GM12873 (cell line): ENCODE measurements at regions not wholly inside any gene's neighbourhood (a gene's known extent, or its start where the extent isn't known, plus 50 kb on each side); places are given as distances from the start of the nearest gene placed in this dataset.

ENCODE experiments used
- CTCF ChIP-seq: IDR thresholded peaks from 2 replicates; pipeline ENCODE4 v1.5.1; 2012; ENCODE audit warnings: low read depth, mild to moderate bottlenecking, moderate library complexity, low read length, control low read depth; ENCODE audit not compliant: insufficient read depth; ENCODE audit errors: missing control alignments

DNA sequence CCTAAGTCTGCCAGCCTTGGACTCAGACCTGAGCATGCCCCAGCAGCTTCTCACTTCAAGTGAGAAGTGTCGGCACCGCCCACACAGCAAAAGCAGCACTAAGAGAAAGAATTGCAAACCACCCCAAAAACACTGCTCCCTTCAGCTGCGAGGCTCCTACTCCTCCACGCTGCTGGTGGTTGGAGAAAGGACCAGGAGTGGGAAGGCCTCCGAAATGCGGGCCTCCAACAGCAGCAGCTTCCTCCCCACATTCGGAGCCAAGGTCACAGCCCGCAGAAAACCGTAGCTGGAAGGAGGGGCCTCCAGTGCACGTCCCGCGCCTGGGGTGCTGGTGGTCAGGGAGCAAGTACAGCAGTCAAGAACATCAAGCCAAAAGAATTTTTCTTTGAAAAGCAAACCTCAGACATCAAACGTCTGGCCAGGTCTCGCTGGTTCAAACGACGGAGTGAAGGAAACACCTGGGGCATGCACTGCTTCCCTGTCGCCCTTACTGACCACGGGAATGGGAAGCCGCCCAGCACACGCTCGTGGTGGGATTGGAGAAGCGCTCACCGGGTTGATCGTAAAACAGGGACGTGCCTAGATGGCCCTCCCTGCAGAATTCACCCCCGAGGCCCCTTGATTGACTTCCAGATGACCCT, 185.6 kb upstream of the CST7 start:
- no peak for TF ChIP-seq CTCF

DNA sequence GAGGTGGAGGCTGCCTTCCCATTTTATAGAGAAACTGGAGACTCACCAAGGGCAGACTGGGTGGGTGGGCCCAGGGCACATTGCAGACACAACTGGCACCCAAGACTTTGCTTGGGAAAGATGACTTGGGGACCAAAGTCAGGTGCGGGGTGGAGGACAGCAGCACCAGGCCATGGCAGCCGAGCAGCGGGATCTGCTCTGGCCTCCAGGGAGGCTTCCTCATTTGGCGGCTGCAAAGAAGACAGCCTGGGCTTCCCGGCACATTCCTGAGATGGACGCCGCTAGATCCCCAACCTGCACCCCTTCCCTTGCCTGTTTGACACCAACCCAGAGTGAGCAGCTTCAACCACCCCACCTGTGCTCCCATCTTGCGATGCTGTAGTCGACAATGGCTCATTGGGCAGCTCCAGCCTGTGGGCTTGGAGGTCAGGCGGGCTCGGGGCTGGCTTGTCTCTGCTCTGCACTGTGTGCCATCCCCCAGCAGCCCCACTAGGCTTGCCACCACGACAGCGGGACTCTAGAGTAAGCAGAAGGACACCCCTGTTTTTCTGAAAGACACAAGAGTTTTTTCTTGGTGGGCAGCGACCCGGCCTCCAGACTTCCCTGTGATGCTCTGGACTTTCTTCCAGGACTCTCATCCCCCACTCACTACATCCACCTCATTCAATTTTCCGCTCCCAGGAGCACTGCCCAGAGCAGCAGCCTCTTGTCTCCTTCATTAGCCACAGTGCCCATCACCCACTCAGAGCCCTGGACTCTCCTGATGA, 184.9 kb upstream of the CST7 start:
- no peak for TF ChIP-seq CTCF

DNA sequence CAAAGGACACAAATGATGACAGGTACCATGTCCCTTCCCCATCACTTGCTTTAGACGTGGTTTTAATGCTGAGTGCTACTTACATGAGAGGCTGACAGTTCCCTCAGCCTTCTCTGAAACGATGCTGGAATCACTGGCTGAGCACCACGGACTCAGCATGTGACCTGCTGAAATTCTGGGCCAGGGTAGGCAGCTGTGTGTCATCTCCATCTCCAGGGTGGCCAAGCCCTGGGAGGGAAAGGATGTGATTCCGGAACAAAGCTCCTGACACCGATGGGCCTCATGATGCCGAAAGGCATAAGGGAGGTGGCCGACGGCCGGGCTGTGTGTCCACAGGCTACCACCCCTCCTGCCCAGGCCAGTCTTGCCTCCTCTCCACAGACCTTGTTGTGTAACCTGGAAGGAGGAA, 184.3 kb upstream of the CST7 start:
- no peak for TF ChIP-seq CTCF

DNA sequence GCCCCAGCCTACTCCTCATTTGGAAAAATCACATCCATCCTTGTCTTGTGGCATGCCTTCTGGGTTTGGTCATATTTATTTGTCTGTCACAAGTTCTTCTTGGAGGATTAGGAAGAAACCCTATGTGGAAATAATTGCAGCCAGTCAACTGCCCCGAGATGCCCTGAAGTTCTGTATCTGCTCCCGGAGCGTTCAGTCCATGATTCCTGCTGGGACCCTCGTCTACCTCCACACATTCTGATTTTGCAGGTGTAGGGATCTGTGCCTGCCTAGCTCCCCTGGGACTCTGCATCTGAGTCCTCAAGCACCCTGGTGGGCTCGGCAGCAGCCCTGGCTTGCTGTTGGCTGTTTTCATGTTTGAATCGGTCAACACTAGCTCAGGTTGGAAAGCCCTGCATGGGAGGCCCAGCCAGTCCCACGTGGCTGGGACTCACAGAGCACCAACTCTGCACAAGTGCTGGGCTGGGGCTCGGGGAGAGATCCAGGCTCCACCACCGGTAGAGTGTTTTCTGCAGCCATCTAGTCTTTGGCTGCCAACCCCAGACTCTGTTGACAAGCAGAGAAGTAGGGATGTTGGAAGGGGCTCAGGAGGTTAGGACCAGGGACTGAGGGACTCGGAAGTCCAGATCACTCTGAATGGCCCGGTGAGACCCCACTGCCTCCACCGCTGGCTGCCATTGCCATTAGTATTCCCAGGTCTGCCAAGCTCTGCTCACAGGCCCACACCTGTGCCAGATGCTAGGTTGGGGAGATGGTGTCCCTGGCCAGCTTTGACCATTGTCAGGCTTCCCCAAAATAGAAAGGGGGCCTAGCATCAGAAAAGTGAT, 183.5 kb upstream of the CST7 start:
- no peak for TF ChIP-seq CTCF

DNA sequence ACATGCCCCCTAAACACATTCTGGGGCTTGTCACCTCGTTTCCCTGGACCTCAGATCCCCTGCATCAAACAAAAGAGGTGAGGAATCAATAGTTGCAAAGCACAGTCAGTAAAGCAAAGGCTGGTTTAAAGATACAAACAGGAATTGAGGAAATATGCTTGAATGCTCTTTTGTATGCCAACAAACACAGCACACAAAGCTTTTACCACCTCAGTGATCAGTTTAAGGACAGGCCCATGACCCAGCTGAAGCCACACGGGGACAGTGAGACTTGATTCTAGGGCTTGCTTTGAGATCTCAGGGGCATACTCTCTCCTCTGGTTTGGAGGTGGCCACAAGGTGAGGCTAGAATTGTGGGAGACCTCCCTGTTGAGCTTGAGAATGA, 182.9 kb upstream of the CST7 start:
- TF ChIP-seq CTCF = no peak

DNA sequence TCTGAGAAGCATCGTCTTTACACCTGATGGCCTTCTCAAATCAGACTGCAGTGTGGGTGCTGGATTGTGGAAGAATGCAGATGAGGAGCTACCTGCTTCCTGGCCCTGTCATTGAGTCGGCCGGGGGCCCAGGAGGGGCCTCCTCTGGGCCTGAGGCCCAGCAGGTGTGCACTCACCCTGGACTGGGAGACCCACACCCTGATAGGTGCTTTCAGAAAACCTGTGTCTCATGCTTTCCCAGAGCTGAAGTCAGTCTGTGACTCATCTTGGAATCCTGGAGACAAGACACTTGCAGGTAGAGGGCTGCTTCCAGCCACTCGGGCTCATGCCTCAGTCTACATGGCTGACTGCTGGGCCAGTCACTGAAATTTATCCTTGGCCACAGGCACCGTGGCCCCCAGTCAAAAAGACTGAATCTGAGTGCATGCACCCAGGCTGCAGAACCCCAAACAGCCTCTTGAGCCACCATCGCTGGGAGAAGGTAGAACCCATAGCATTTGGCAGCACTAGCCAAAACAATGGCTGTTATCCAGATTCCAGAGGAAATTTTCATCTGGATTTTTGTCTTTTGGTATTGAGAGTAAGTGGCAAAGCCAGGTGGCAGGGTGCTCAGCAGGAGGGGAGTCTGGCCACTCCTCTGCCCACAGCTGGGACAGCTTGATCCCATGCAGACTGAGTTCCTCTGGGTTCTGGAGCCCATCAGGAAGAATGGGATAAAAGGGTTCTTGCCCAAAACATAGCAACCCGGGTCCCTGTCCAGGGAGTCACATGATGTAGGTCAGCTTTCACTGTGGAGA, 182.0 kb upstream of the CST7 start:
- no peak for TF ChIP-seq CTCF
